ENCODE measurements at regions not wholly inside any gene's neighbourhood (a gene's known extent, or its start where the extent isn't known, plus 50 kb on each side); places are given as distances from the start of the nearest gene placed in this dataset.

- TF ChIP-seq, protein P1, sequence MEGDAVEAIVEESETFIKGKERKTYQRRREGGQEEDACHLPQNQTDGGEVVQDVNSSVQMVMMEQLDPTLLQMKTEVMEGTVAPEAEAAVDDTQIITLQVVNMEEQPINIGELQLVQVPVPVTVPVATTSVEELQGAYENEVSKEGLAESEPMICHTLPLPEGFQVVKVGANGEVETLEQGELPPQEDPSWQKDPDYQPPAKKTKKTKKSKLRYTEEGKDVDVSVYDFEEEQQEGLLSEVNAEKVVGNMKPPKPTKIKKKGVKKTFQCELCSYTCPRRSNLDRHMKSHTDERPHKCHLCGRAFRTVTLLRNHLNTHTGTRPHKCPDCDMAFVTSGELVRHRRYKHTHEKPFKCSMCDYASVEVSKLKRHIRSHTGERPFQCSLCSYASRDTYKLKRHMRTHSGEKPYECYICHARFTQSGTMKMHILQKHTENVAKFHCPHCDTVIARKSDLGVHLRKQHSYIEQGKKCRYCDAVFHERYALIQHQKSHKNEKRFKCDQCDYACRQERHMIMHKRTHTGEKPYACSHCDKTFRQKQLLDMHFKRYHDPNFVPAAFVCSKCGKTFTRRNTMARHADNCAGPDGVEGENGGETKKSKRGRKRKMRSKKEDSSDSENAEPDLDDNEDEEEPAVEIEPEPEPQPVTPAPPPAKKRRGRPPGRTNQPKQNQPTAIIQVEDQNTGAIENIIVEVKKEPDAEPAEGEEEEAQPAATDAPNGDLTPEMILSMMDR (IDR thresholded peaks at IDR 0.05; ENCODE audit: low read depth, low read length): no peak
- TF ChIP-seq EZH2phosphoT487 (IDR thresholded peaks at IDR 0.05; ENCODE audit: low read depth): no peak
Observed at GRCh38 chr7:3206771-3207191, 94.3 kb upstream of the SDK1 start.
